NCI-H2196 (cell line): ENCODE measurements at regions not wholly inside any gene's neighbourhood (a gene's known extent, or its start where the extent isn't known, plus 50 kb on each side); places are given as distances from the start of the nearest gene placed in this dataset.
A peak's percentile ranks its signal among the peaks of the same experiment; 100 is the strongest.

ENCODE experiments used
- DNase-seq: peaks from one replicate; lab custom pipeline; 2025; ENCODE audit not compliant: unreplicated experiment; lab: John Stamatoyannopoulos, UW

GRCh38 chr6:22455378-22455777 lies 114.0 kb upstream of the HDGFL1 start:
- DNase-seq = no peak

- no peak for DNase-seq
These were observed 111.4 kb upstream of the HDGFL1 start for GRCh38 chr6:22457996-22458395.

- no peak for DNase-seq
These were observed 102.6 kb upstream of the HDGFL1 start for GRCh38 chr6:22466665-22467245.

GRCh38 chr6:22467645-22468044 lies 101.7 kb upstream of the HDGFL1 start:
- no peak for DNase-seq

GRCh38 chr6:22468256-22468965 lies 101.0 kb upstream of the HDGFL1 start:
- DNase-seq = no peak

- no peak for DNase-seq
These were observed 98.8 kb upstream of the HDGFL1 start for GRCh38 chr6:22470454-22471131.

- peak; percentile 83 for DNase-seq
These were observed 98.2 kb upstream of the HDGFL1 start for GRCh38 chr6:22471132-22471690.

GRCh38 chr6:22471746-22472145 lies 97.6 kb upstream of the HDGFL1 start:
- no peak for DNase-seq

GRCh38 chr6:22473991-22474682 lies 95.2 kb upstream of the HDGFL1 start:
- no peak for DNase-seq

GRCh38 chr6:22476811-22477390 lies 92.5 kb upstream of the HDGFL1 start:
- no peak for DNase-seq

- DNase-seq = no peak
These were observed 72.1 kb upstream of the HDGFL1 start for GRCh38 chr6:22497276-22497675.

GRCh38 chr6:22499815-22500214 lies 69.6 kb upstream of the HDGFL1 start:
- DNase-seq = no peak

- DNase-seq = no peak
These were observed 62.9 kb upstream of the HDGFL1 start for GRCh38 chr6:22506496-22506895.

GRCh38 chr6:22512686-22513427 lies 56.5 kb upstream of the HDGFL1 start:
- no peak for DNase-seq

GRCh38 chr6:22513667-22514066 lies 55.7 kb upstream of the HDGFL1 start:
- no peak for DNase-seq

- DNase-seq = no peak
These were observed 50.1 kb upstream of the HDGFL1 start for GRCh38 chr6:22519237-22519636.
